ENCODE measurements at regions not wholly inside any gene's neighbourhood (a gene's known extent, or its start where the extent isn't known, plus 50 kb on each side); places are given as distances from the start of the nearest gene placed in this dataset.
"Not testable (repeated sequence)": the region's sequence is repeated elsewhere in the genome, so short reads cannot be mapped to it uniquely, and the experiment has no call there.

DNA sequence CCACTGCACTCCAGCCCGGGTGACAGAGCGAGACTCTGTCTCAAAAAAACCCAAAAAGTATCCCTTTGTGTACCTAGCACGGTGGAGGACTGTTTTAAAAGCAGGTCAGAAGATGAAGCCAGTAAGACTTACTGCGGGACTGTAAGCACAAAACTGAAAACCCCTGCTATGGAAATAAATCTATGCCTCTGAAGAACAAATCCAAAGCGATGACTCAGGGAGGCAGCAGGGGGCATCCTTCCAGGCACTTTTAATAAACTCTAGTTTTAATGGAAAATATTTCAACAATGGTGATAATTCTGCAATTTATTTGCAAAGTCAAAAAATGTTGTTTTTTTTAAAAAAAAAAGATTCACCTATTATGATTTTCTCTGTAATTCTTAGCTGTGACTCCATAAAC lies 326.8 kb downstream of the BCL2L11 start:
- FAIRE-seq; H3K9ac ChIP-seq (ENCODE audit: low read length in 3 of 3); H3K9me3 ChIP-seq (ENCODE audit: control insufficient read depth in 2 of 3, insufficient read depth in 1 of 3, low read length in 3 of 3); H3K4me1 ChIP-seq (ENCODE audit: control insufficient read depth in 2 of 3, insufficient read depth in 2 of 3, low read depth in 1 of 3, low read length in 3 of 3); intact Hi-C loops (cut with DNase I); H3K4me3 ChIP-seq (ENCODE audit: low read length in 3 of 3); H3K27ac ChIP-seq (ENCODE audit: low read depth in 2 of 2, low read length in 2 of 2); H3K36me3 ChIP-seq (ENCODE audit: control insufficient read depth in 2 of 3, insufficient read depth in 3 of 3, low read length in 3 of 3); H3K27me3 ChIP-seq (ENCODE audit: control insufficient read depth, insufficient read depth, low read length); DNase-seq: not testable (repeated sequence)

DNA sequence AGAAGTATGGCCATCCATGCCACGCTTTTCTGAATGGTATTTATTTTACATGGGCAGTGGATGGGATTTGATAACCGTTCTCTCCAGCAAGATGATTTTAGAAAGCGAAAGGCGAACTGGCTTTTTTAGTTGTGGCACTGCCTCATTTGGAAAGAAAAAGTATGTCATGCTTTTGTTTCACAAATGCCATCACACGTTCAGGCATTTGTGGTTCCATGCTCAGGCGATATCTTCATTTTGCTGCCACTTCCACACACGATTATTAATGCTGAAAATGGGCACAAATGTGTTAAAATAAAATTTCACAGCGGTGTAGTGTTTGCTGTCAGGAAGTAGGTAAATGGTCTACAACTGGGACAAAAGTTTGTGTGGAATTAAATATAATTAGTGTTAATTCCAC lies 328.1 kb downstream of the BCL2L11 start:
- H3K27me3 ChIP-seq (ENCODE audit: control insufficient read depth, insufficient read depth, low read length); DNase-seq; H3K4me1 ChIP-seq (ENCODE audit: control insufficient read depth in 2 of 3, insufficient read depth in 2 of 3, low read depth in 1 of 3, low read length in 3 of 3); H3K9me3 ChIP-seq (ENCODE audit: control insufficient read depth in 2 of 3, insufficient read depth in 1 of 3, low read length in 3 of 3); FAIRE-seq; intact Hi-C loops (cut with DNase I); H3K36me3 ChIP-seq (ENCODE audit: control insufficient read depth in 2 of 3, insufficient read depth in 3 of 3, low read length in 3 of 3); H3K27ac ChIP-seq (ENCODE audit: low read depth in 2 of 2, low read length in 2 of 2); H3K9ac ChIP-seq (ENCODE audit: low read length in 3 of 3); H3K4me3 ChIP-seq (ENCODE audit: low read length in 3 of 3): not testable (repeated sequence)

GRCh38 chr2:111450526-111450925 lies 329.8 kb downstream of the BCL2L11 start:
- H3K36me3 ChIP-seq (ENCODE audit: control insufficient read depth in 2 of 3, insufficient read depth in 3 of 3, low read length in 3 of 3); FAIRE-seq; H3K9me3 ChIP-seq (ENCODE audit: control insufficient read depth in 2 of 3, insufficient read depth in 1 of 3, low read length in 3 of 3); H3K4me3 ChIP-seq (ENCODE audit: low read length in 3 of 3); H3K27ac ChIP-seq (ENCODE audit: low read depth in 2 of 2, low read length in 2 of 2); H3K9ac ChIP-seq (ENCODE audit: low read length in 3 of 3); DNase-seq; H3K4me1 ChIP-seq (ENCODE audit: control insufficient read depth in 2 of 3, insufficient read depth in 2 of 3, low read depth in 1 of 3, low read length in 3 of 3); H3K27me3 ChIP-seq (ENCODE audit: control insufficient read depth, insufficient read depth, low read length); intact Hi-C loops (cut with DNase I): not testable (repeated sequence)

DNA sequence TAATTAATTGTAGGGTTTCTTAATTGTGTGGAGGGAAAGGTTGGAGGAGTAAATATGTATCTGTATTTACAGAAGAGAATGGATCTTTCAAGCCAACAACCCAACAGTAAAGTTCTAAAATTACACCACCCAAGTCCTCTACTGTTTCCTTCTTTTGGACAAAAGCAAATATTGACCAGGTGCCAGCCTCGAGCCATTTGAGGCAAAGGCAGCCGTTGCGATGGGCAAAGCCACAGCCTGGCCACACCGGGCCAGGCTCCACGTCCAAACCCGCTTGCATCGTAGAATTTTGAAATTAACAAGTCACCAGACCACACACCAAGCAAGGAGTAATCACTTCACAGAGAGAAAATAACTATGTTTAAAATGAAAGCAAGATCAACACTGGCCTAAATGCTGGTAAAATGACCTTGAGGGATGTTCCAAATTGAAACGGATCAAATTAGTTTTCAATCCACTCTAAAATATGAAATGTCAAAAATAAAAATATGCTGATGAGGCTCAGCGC lies 331.0 kb downstream of the BCL2L11 start:
- H3K27ac ChIP-seq (ENCODE audit: low read depth in 2 of 2, low read length in 2 of 2); FAIRE-seq; H3K4me3 ChIP-seq (ENCODE audit: low read length in 3 of 3); DNase-seq; H3K9ac ChIP-seq (ENCODE audit: low read length in 3 of 3); H3K36me3 ChIP-seq (ENCODE audit: control insufficient read depth in 2 of 3, insufficient read depth in 3 of 3, low read length in 3 of 3); H3K27me3 ChIP-seq (ENCODE audit: control insufficient read depth, insufficient read depth, low read length); H3K9me3 ChIP-seq (ENCODE audit: control insufficient read depth in 2 of 3, insufficient read depth in 1 of 3, low read length in 3 of 3); H3K4me1 ChIP-seq (ENCODE audit: control insufficient read depth in 2 of 3, insufficient read depth in 2 of 3, low read depth in 1 of 3, low read length in 3 of 3); intact Hi-C loops (cut with DNase I): not testable (repeated sequence)

DNA sequence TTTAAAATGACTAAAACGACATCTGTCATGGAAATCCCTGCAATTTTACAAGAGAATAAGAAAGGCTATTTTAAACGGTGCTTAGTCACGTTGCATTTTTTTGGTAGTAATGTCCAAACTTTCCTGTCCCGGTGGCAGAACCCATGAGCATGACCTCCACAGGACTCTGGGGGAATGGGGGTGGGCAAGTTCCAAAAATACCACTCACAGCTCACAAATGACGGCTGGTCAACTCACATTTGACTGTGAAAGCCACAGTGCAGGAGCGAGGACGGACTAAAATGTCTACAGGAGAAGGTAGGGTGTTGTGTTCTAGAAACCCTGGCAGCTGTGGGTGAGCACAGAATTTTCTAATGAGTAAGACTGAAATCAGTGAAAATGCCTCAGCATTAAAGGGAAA lies 331.5 kb downstream of the BCL2L11 start:
- DNase-seq; H3K36me3 ChIP-seq (ENCODE audit: control insufficient read depth in 2 of 3, insufficient read depth in 3 of 3, low read length in 3 of 3); FAIRE-seq; H3K4me1 ChIP-seq (ENCODE audit: control insufficient read depth in 2 of 3, insufficient read depth in 2 of 3, low read depth in 1 of 3, low read length in 3 of 3); H3K9me3 ChIP-seq (ENCODE audit: control insufficient read depth in 2 of 3, insufficient read depth in 1 of 3, low read length in 3 of 3); H3K27ac ChIP-seq (ENCODE audit: low read depth in 2 of 2, low read length in 2 of 2); H3K9ac ChIP-seq (ENCODE audit: low read length in 3 of 3); H3K27me3 ChIP-seq (ENCODE audit: control insufficient read depth, insufficient read depth, low read length); H3K4me3 ChIP-seq (ENCODE audit: low read length in 3 of 3); intact Hi-C loops (cut with DNase I): not testable (repeated sequence)

DNA sequence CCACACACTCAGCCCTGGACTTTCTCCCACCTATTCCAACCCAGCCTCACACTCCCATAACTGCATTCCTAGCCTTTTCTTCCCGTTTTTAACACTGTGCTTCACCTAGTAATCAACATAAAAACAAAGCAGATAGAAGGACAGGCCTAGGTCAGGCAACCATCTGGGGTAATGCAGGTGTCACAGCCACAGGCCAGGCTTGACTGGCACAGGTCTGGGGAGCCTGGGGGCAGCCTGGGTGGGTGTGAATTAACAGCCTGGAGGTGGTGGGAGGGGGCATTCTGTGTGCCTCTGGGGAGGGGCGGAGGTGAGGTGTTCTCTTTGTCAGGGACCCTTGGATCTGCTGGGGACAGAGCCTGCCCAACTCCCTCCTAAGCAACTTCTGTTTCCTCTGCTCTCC lies 332.6 kb downstream of the BCL2L11 start:
- H3K4me1 ChIP-seq (ENCODE audit: control insufficient read depth in 2 of 3, insufficient read depth in 2 of 3, low read depth in 1 of 3, low read length in 3 of 3); intact Hi-C loops (cut with DNase I); H3K27me3 ChIP-seq (ENCODE audit: control insufficient read depth, insufficient read depth, low read length); H3K27ac ChIP-seq (ENCODE audit: low read depth in 2 of 2, low read length in 2 of 2); H3K9me3 ChIP-seq (ENCODE audit: control insufficient read depth in 2 of 3, insufficient read depth in 1 of 3, low read length in 3 of 3); H3K9ac ChIP-seq (ENCODE audit: low read length in 3 of 3); DNase-seq; H3K4me3 ChIP-seq (ENCODE audit: low read length in 3 of 3); H3K36me3 ChIP-seq (ENCODE audit: control insufficient read depth in 2 of 3, insufficient read depth in 3 of 3, low read length in 3 of 3); FAIRE-seq: not testable (repeated sequence)

DNA sequence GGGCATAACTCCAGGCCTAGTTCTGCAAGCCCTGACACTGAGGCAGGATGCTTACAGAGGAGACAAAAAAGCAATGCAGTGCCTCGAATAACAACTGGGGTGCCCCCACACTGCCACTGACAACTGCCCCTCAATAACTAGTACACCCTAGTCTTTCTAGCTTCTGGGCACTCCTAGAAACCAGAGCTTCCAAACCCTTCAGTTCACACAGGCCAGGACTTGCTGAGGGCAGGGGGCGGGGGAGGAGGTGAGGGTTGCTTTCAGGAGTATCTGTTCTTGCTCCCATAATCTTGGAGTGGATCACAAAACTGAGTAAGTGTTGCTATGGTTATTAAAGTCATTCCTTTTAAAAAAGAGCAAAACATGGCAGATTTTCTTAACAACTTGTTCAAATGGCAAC lies 333.1 kb downstream of the BCL2L11 start:
- DNase-seq; H3K4me1 ChIP-seq (ENCODE audit: control insufficient read depth in 2 of 3, insufficient read depth in 2 of 3, low read depth in 1 of 3, low read length in 3 of 3); H3K9me3 ChIP-seq (ENCODE audit: control insufficient read depth in 2 of 3, insufficient read depth in 1 of 3, low read length in 3 of 3); H3K27ac ChIP-seq (ENCODE audit: low read depth in 2 of 2, low read length in 2 of 2); H3K9ac ChIP-seq (ENCODE audit: low read length in 3 of 3); H3K27me3 ChIP-seq (ENCODE audit: control insufficient read depth, insufficient read depth, low read length); intact Hi-C loops (cut with DNase I); H3K36me3 ChIP-seq (ENCODE audit: control insufficient read depth in 2 of 3, insufficient read depth in 3 of 3, low read length in 3 of 3); FAIRE-seq; H3K4me3 ChIP-seq (ENCODE audit: low read length in 3 of 3): not testable (repeated sequence)

Measured in kidney (tissue), 10 donors.